Gastroesophageal sphincter (tissue), 3 donors: ENCODE measurements at regions not wholly inside any gene's neighbourhood (a gene's known extent, or its start where the extent isn't known, plus 50 kb on each side); places are given as distances from the start of the nearest gene placed in this dataset.
"Not testable (repeated sequence)": the region's sequence is repeated elsewhere in the genome, so short reads cannot be mapped to it uniquely, and the experiment has no call there.

Source experiments
- CTCF ChIP-seq, 4 experiments: fragments of 200-600 bp in 2 of 4; fragments of 450-650 bp in 2 of 4; sonication (generic) in 1 of 4; IDR thresholded peaks; one replicate each; pipeline ENCODE4 v1.5.1; 2017 to 2019; ENCODE audit warnings: antibody characterized with exemption in 4 of 4, mild to moderate bottlenecking in 2 of 4, moderate library complexity in 2 of 4
- POLR2AphosphoS5 ChIP-seq: sonication (generic); formaldehyde crosslinking; IDR thresholded peaks from one replicate; pipeline ENCODE4 v1.6.1; 2017; ENCODE audit warnings: antibody characterized with exemption

GRCh38 chr19:20276732-20277082 is 109.7 kb downstream of the ZNF486 start:
- TF ChIP-seq POLR2AphosphoS5; CTCF (IDR thresholded peaks at IDR 0.05): not testable (repeated sequence)
